ENCODE measurements at regions not wholly inside any gene's neighbourhood (a gene's known extent, or its start where the extent isn't known, plus 50 kb on each side); places are given as distances from the start of the nearest gene placed in this dataset.
"Not testable (repeated sequence)": the region's sequence is repeated elsewhere in the genome, so short reads cannot be mapped to it uniquely, and the experiment has no call there.

GRCh38 chr7:24390376-24391157 is 106.6 kb downstream of the NPY start:
- Histone ChIP-seq H3K79me2 (no peaks in the 10 kb centered on the region), H2AFZ (no peak overlapping the region), H3K9me2 (replicated peaks; ENCODE audit: insufficient read depth) (no peaks in the 10 kb centered on the region), H3K9me3 (ENCODE audit: low read depth) (no peaks in the 10 kb centered on the region), H3K27me3 (peaks cover 6% of the 10 kb centered on the region), H3K4me2 (no peak overlapping the region), H3K36me3 (replicated peaks; ENCODE audit: insufficient read depth, low read depth) (no peaks in the 10 kb centered on the region), H3K27ac (no peak overlapping the region), H4K20me1 (ENCODE audit: insufficient read depth, poor library complexity, severe bottlenecking) (no peaks in the 10 kb centered on the region), H3K4me3 (no peak overlapping the region), H3K4me1 (ENCODE audit: insufficient read depth) (no peaks in the 10 kb centered on the region)
- TF ChIP-seq EZH2 (IDR thresholded peaks at IDR 0.05; ENCODE audit: borderline replicate concordance) (no peak), EZH2phosphoT487 (IDR thresholded peaks at IDR 0.05; ENCODE audit: low read depth, severe bottlenecking, unreplicated experiment) (no peak)
- TF ChIP-seq, protein P1, sequence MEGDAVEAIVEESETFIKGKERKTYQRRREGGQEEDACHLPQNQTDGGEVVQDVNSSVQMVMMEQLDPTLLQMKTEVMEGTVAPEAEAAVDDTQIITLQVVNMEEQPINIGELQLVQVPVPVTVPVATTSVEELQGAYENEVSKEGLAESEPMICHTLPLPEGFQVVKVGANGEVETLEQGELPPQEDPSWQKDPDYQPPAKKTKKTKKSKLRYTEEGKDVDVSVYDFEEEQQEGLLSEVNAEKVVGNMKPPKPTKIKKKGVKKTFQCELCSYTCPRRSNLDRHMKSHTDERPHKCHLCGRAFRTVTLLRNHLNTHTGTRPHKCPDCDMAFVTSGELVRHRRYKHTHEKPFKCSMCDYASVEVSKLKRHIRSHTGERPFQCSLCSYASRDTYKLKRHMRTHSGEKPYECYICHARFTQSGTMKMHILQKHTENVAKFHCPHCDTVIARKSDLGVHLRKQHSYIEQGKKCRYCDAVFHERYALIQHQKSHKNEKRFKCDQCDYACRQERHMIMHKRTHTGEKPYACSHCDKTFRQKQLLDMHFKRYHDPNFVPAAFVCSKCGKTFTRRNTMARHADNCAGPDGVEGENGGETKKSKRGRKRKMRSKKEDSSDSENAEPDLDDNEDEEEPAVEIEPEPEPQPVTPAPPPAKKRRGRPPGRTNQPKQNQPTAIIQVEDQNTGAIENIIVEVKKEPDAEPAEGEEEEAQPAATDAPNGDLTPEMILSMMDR (IDR thresholded peaks at IDR 0.05; ENCODE audit: poor library complexity) = no peak
- WGBS (ENCODE audit: low lambda C conversion rate, missing lambda C conversion rate) = 72% methylated on average over 5 of the region's 5 CpGs
- no peak for DNase-seq (ENCODE audit: low spot score)

GRCh38 chr7:24392774-24393173 is 108.8 kb downstream of the NPY start:
- Histone ChIP-seq H3K79me2 (no peaks in the 10 kb centered on the region), H2AFZ (no peak overlapping the region), H3K4me3 (no peak overlapping the region), H3K27me3 (peaks cover 11% of the 10 kb centered on the region), H3K36me3 (replicated peaks; ENCODE audit: insufficient read depth, low read depth) (no peaks in the 10 kb centered on the region), H4K20me1 (ENCODE audit: insufficient read depth, poor library complexity, severe bottlenecking) (no peaks in the 10 kb centered on the region), H3K4me1 (ENCODE audit: insufficient read depth) (no peaks in the 10 kb centered on the region), H3K9me3 (ENCODE audit: low read depth) (no peaks in the 10 kb centered on the region), H3K9me2 (replicated peaks; ENCODE audit: insufficient read depth) (no peaks in the 10 kb centered on the region), H3K4me2 (no peak overlapping the region), H3K27ac (no peak overlapping the region)
- no peak for DNase-seq (ENCODE audit: low spot score)
- no peak for TF ChIP-seq EZH2 (IDR thresholded peaks at IDR 0.05; ENCODE audit: borderline replicate concordance)
- TF ChIP-seq, protein P1 (IDR thresholded peaks at IDR 0.05; ENCODE audit: poor library complexity) = no peak
- TF ChIP-seq EZH2phosphoT487 (IDR thresholded peaks at IDR 0.05; ENCODE audit: low read depth, severe bottlenecking, unreplicated experiment) = no peak
- WGBS (ENCODE audit: low lambda C conversion rate, missing lambda C conversion rate) = no CpG with 5 or more reads among the region's 1 CpG

- TF ChIP-seq EZH2 (IDR thresholded peaks at IDR 0.05; ENCODE audit: borderline replicate concordance) (no peak), EZH2phosphoT487 (IDR thresholded peaks at IDR 0.05; ENCODE audit: low read depth, severe bottlenecking, unreplicated experiment) (no peak)
- TF ChIP-seq, protein P1 (IDR thresholded peaks at IDR 0.05; ENCODE audit: poor library complexity) = no peak
- no peak for DNase-seq (ENCODE audit: low spot score)
These were observed 111.5 kb downstream of the NPY start for GRCh38 chr7:24395512-24395911.

DNA sequence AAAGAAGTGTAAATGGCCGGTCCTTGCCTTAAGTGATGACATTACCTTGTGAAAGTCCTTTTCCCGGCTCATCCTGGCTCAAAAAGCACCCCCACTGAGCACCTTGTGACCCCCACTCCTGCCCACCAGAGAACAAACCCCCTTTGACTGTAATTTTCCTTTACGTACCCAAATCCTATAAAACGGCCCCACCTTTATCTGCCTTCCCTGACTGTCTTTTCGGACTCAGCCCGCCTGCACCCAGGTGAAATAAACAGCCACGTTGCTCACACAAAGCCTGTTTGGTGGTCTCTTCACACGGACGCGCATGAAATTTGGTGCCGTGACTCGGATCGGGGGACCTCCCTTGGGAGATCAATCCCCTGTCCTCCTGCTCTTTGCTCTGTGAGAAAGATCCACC is 112.4 kb downstream of the NPY start:
- H4K20me1 ChIP-seq (ENCODE audit: insufficient read depth, poor library complexity, severe bottlenecking); H3K79me2 ChIP-seq; H2AFZ ChIP-seq; H3K4me3 ChIP-seq; H3K27me3 ChIP-seq; H3K9me2 ChIP-seq (replicated peaks; ENCODE audit: insufficient read depth); DNase-seq (ENCODE audit: low spot score); H3K9me3 ChIP-seq (ENCODE audit: low read depth); H3K4me1 ChIP-seq (ENCODE audit: insufficient read depth); H3K36me3 ChIP-seq (replicated peaks; ENCODE audit: insufficient read depth, low read depth); H3K27ac ChIP-seq; H3K4me2 ChIP-seq: not testable (repeated sequence)
- 33% methylated on average over 12 of the region's 13 CpGs for WGBS (ENCODE audit: low lambda C conversion rate, missing lambda C conversion rate)

More at GRCh38 chr7:24395512-24395911, 111.5 kb downstream of the NPY start:
- H3K4me3 ChIP-seq = no peak overlapping the region
- H3K9me2 ChIP-seq (replicated peaks; ENCODE audit: insufficient read depth) = no peaks in the 10 kb centered on the region
- H3K79me2 ChIP-seq = no peaks in the 10 kb centered on the region
- H3K27ac ChIP-seq = no peak overlapping the region
- H3K27me3 ChIP-seq = peaks cover 8% of the 10 kb centered on the region
- no peaks in the 10 kb centered on the region for H3K36me3 ChIP-seq (replicated peaks; ENCODE audit: insufficient read depth, low read depth)
- H3K4me1 ChIP-seq (ENCODE audit: insufficient read depth) = no peaks in the 10 kb centered on the region
- H4K20me1 ChIP-seq (ENCODE audit: insufficient read depth, poor library complexity, severe bottlenecking) = no peaks in the 10 kb centered on the region
- no peaks in the 10 kb centered on the region for H3K9me3 ChIP-seq (ENCODE audit: low read depth)
- 85% methylated on average over 3 of the region's 3 CpGs for WGBS (ENCODE audit: low lambda C conversion rate, missing lambda C conversion rate)
- no peak overlapping the region for H2AFZ ChIP-seq
- H3K4me2 ChIP-seq = no peak overlapping the region

All from hepatocyte (in vitro differentiated cells).